ENCODE measurements at regions not wholly inside any gene's neighbourhood (a gene's known extent, or its start where the extent isn't known, plus 50 kb on each side); places are given as distances from the start of the nearest gene placed in this dataset.

GRCh38 chr2:173623438-173624319, 269.0 kb downstream of the CDCA7 start:
- no peaks in the 10 kb centered on the region for H3K9me3 ChIP-seq (ENCODE audit: insufficient read depth, low read length)
- H2AFZ ChIP-seq (ENCODE audit: low read depth, low read length, severe bottlenecking): no peak overlapping the region
- no peaks in the 10 kb centered on the region for H4K20me1 ChIP-seq (ENCODE audit: low read depth, low read length)
- no peaks in the 10 kb centered on the region for H3K27me3 ChIP-seq (ENCODE audit: low read length)
- H3K9me2 ChIP-seq (replicated peaks; ENCODE audit: insufficient read depth, low read length): no peaks in the 10 kb centered on the region
- H3F3A ChIP-seq (ENCODE audit: insufficient read depth): no peaks in the 10 kb centered on the region
- H3K79me2 ChIP-seq (ENCODE audit: insufficient read depth, low read length): no peaks in the 10 kb centered on the region
- no peak for TF ChIP-seq EZH2phosphoT487 (conservative IDR thresholded peaks at IDR 0.05; ENCODE audit: low read length)
- no peak for TF ChIP-seq CTCF (IDR thresholded peaks at IDR 0.05; ENCODE audit: insufficient read depth, low read length, poor library complexity, severe bottlenecking)
- no peak overlapping the region for H3K4me3 ChIP-seq (ENCODE audit: insufficient read depth, low read length, poor library complexity, severe bottlenecking)
- H3K4me2 ChIP-seq (ENCODE audit: low read depth, low read length, poor library complexity, severe bottlenecking): no peak overlapping the region
- no peaks in the 10 kb centered on the region for H3K36me3 ChIP-seq (ENCODE audit: low read length)
- no peak overlapping the region for H3K9ac ChIP-seq (ENCODE audit: low read length)
- no peak overlapping the region for H3K27ac ChIP-seq (ENCODE audit: low read depth, low read length)

GRCh38 chr2:173625315-173625714, 270.6 kb downstream of the CDCA7 start:
- Histone ChIP-seq H3K9me2 (replicated peaks; ENCODE audit: insufficient read depth, low read length) (no peaks in the 10 kb centered on the region), H3K4me2 (ENCODE audit: low read depth, low read length, poor library complexity, severe bottlenecking) (no peak overlapping the region), H2AFZ (ENCODE audit: low read depth, low read length, severe bottlenecking) (no peak overlapping the region), H3K79me2 (ENCODE audit: insufficient read depth, low read length) (no peaks in the 10 kb centered on the region), H3K27ac (ENCODE audit: low read depth, low read length) (no peak overlapping the region), H3K36me3 (ENCODE audit: low read length) (no peaks in the 10 kb centered on the region), H3K9ac (ENCODE audit: low read length) (no peak overlapping the region), H4K20me1 (ENCODE audit: low read depth, low read length) (no peaks in the 10 kb centered on the region), H3F3A (ENCODE audit: insufficient read depth) (no peaks in the 10 kb centered on the region), H3K27me3 (ENCODE audit: low read length) (no peaks in the 10 kb centered on the region), H3K9me3 (ENCODE audit: insufficient read depth, low read length) (no peaks in the 10 kb centered on the region), H3K4me3 (ENCODE audit: insufficient read depth, low read length, poor library complexity, severe bottlenecking) (no peak overlapping the region)
- no peak for TF ChIP-seq EZH2phosphoT487 (conservative IDR thresholded peaks at IDR 0.05; ENCODE audit: low read length)
- no peak for TF ChIP-seq CTCF (IDR thresholded peaks at IDR 0.05; ENCODE audit: insufficient read depth, low read length, poor library complexity, severe bottlenecking)

GRCh38 chr2:173629076-173629475, 274.4 kb downstream of the CDCA7 start:
- Histone ChIP-seq H3K79me2 (ENCODE audit: insufficient read depth, low read length) (no peaks in the 10 kb centered on the region), H3K36me3 (ENCODE audit: low read length) (no peaks in the 10 kb centered on the region), H3K9me2 (replicated peaks; ENCODE audit: insufficient read depth, low read length) (no peaks in the 10 kb centered on the region), H3K9ac (ENCODE audit: low read length) (no peak overlapping the region), H3K27me3 (ENCODE audit: low read length) (no peaks in the 10 kb centered on the region), H3K4me2 (ENCODE audit: low read depth, low read length, poor library complexity, severe bottlenecking) (no peak overlapping the region), H3F3A (ENCODE audit: insufficient read depth) (no peaks in the 10 kb centered on the region), H3K9me3 (ENCODE audit: insufficient read depth, low read length) (no peaks in the 10 kb centered on the region), H3K4me3 (ENCODE audit: insufficient read depth, low read length, poor library complexity, severe bottlenecking) (no peak overlapping the region), H4K20me1 (ENCODE audit: low read depth, low read length) (no peaks in the 10 kb centered on the region), H2AFZ (ENCODE audit: low read depth, low read length, severe bottlenecking) (no peak overlapping the region), H3K27ac (ENCODE audit: low read depth, low read length) (no peak overlapping the region)
- TF ChIP-seq CTCF (IDR thresholded peaks at IDR 0.05; ENCODE audit: insufficient read depth, low read length, poor library complexity, severe bottlenecking): no peak
- TF ChIP-seq EZH2phosphoT487 (conservative IDR thresholded peaks at IDR 0.05; ENCODE audit: low read length): no peak
